ENCODE measurements at regions not wholly inside any gene's neighbourhood (a gene's known extent, or its start where the extent isn't known, plus 50 kb on each side); places are given as distances from the start of the nearest gene placed in this dataset.

- no peak for DNase-seq
These were observed 59.0 kb upstream of the IKBKE start for GRCh38 chr1:206411321-206411720.

- DNase-seq = no peak
These were observed 54.3 kb upstream of the IKBKE start for GRCh38 chr1:206415942-206416341.

- DNase-seq = no peak
These were observed 52.3 kb upstream of the IKBKE start for GRCh38 chr1:206417774-206418614.

GRCh38 chr1:206419250-206419649 lies 51.0 kb upstream of the IKBKE start:
- DNase-seq = no peak

- DNase-seq = no peak
These were observed 50.5 kb upstream of the IKBKE start for GRCh38 chr1:206419783-206420182.

- DNase-seq = no peak
These were observed 49.8 kb upstream of the IKBKE start for GRCh38 chr1:206420471-206420870.

Data from CD4-positive, alpha-beta T cell treated with Interleukin-21 for 1 hour (primary cell).